ENCODE measurements at regions not wholly inside any gene's neighbourhood (a gene's known extent, or its start where the extent isn't known, plus 50 kb on each side); places are given as distances from the start of the nearest gene placed in this dataset.
"Not testable (repeated sequence)": the region's sequence is repeated elsewhere in the genome, so short reads cannot be mapped to it uniquely, and the experiment has no call there.

- in situ Hi-C loops (cut with HindIII; ENCODE audit: low sequenced_read_pairs), result no loop called here
Measured at GRCh38 chr9:81455462-81456219, 233.7 kb downstream of the TLE1 start.

- in situ Hi-C loops (cut with HindIII; ENCODE audit: low sequenced_read_pairs), result no loop called here
Measured at GRCh38 chr9:81445331-81445921, 243.9 kb downstream of the TLE1 start.

GRCh38 chr9:81431641-81432040 lies 257.7 kb downstream of the TLE1 start:
- in situ Hi-C loops (cut with HindIII; ENCODE audit: low sequenced_read_pairs), result no loop called here

- in situ Hi-C loops (cut with HindIII; ENCODE audit: low sequenced_read_pairs), result no loop called here
Measured at GRCh38 chr9:81430727-81431126, 258.6 kb downstream of the TLE1 start.

GRCh38 chr9:81427870-81428269 lies 261.5 kb downstream of the TLE1 start:
- in situ Hi-C loops (cut with HindIII; ENCODE audit: low sequenced_read_pairs), result no loop called here

GRCh38 chr9:81424431-81424830 lies 264.9 kb downstream of the TLE1 start:
- in situ Hi-C loops (cut with HindIII; ENCODE audit: low sequenced_read_pairs), result no loop called here

GRCh38 chr9:81423589-81424326 lies 265.6 kb downstream of the TLE1 start:
- in situ Hi-C loops (cut with HindIII; ENCODE audit: low sequenced_read_pairs), result no loop called here

- in situ Hi-C loops (cut with HindIII; ENCODE audit: low sequenced_read_pairs), result not testable (repeated sequence)
Measured at GRCh38 chr9:81421090-81421489, 268.3 kb downstream of the TLE1 start.

- in situ Hi-C loops (cut with HindIII; ENCODE audit: low sequenced_read_pairs), result no loop called here
Measured at GRCh38 chr9:81420024-81420423, 269.3 kb downstream of the TLE1 start.

GRCh38 chr9:81417941-81418340 lies 271.4 kb downstream of the TLE1 start:
- in situ Hi-C loops (cut with HindIII; ENCODE audit: low sequenced_read_pairs), result no loop called here

GRCh38 chr9:81417299-81417675 lies 272.1 kb downstream of the TLE1 start:
- in situ Hi-C loops (cut with HindIII; ENCODE audit: low sequenced_read_pairs), result no loop called here

- in situ Hi-C loops (cut with HindIII; ENCODE audit: low sequenced_read_pairs), result no loop called here
Measured at GRCh38 chr9:81416476-81417298, 272.7 kb downstream of the TLE1 start.

- in situ Hi-C loops (cut with HindIII; ENCODE audit: low sequenced_read_pairs), result no loop called here
Measured at GRCh38 chr9:81414836-81415235, 274.5 kb downstream of the TLE1 start.

- in situ Hi-C loops (cut with HindIII; ENCODE audit: low sequenced_read_pairs), result no loop called here
Measured at GRCh38 chr9:81411961-81412360, 277.4 kb downstream of the TLE1 start.

- in situ Hi-C loops (cut with HindIII; ENCODE audit: low sequenced_read_pairs), result no loop called here
Measured at GRCh38 chr9:81410201-81410600, 279.1 kb downstream of the TLE1 start.

GRCh38 chr9:81408951-81409350 lies 280.4 kb downstream of the TLE1 start:
- in situ Hi-C loops (cut with HindIII; ENCODE audit: low sequenced_read_pairs), result no loop called here

GRCh38 chr9:81404931-81405598 lies 284.3 kb downstream of the TLE1 start:
- in situ Hi-C loops (cut with HindIII; ENCODE audit: low sequenced_read_pairs), result no loop called here

- in situ Hi-C loops (cut with HindIII; ENCODE audit: low sequenced_read_pairs), result no loop called here
Measured at GRCh38 chr9:81397481-81398381, 291.6 kb downstream of the TLE1 start.

- in situ Hi-C loops (cut with HindIII; ENCODE audit: low sequenced_read_pairs), result no loop called here
Measured at GRCh38 chr9:81396528-81396927, 292.8 kb downstream of the TLE1 start.

GRCh38 chr9:81395676-81396054 lies 293.7 kb downstream of the TLE1 start:
- in situ Hi-C loops (cut with HindIII; ENCODE audit: low sequenced_read_pairs), result no loop called here
